Cardiac fibroblast (primary cell): ENCODE measurements at regions not wholly inside any gene's neighbourhood (a gene's known extent, or its start where the extent isn't known, plus 50 kb on each side); places are given as distances from the start of the nearest gene placed in this dataset.
A peak's percentile ranks its signal among the peaks of the same experiment; 100 is the strongest.

Experiments
- DNase-seq, 2 donors: peaks; one replicate each; pipeline versions ENCODE4 v3.0.0 to v3.0.0-alpha.2; 2010; ENCODE audit warnings: low read depth in 2 of 2
- H3K4me3 ChIP-seq, 2 donors: replicated peaks in 1 of 2; 1 replicate in 1 of 2; 2 replicates in 1 of 2; pipeline ENCODE4 v1.5.1; 2011; ENCODE audit warnings: low read depth in 2 of 2, low read length in 2 of 2, mild to moderate bottlenecking in 2 of 2, moderate library complexity in 1 of 2
- TF ChIP-seq, protein P1 (sequence below): IDR thresholded peaks from one replicate; pipeline ENCODE4 v1.5.1; 2011; ENCODE audit warnings: low read depth, mild to moderate bottlenecking, low read length, inconsistent platforms

GRCh38 chr6:66993272-66993671, 1286.2 kb upstream of the EYS start:
- TF ChIP-seq, protein P1, sequence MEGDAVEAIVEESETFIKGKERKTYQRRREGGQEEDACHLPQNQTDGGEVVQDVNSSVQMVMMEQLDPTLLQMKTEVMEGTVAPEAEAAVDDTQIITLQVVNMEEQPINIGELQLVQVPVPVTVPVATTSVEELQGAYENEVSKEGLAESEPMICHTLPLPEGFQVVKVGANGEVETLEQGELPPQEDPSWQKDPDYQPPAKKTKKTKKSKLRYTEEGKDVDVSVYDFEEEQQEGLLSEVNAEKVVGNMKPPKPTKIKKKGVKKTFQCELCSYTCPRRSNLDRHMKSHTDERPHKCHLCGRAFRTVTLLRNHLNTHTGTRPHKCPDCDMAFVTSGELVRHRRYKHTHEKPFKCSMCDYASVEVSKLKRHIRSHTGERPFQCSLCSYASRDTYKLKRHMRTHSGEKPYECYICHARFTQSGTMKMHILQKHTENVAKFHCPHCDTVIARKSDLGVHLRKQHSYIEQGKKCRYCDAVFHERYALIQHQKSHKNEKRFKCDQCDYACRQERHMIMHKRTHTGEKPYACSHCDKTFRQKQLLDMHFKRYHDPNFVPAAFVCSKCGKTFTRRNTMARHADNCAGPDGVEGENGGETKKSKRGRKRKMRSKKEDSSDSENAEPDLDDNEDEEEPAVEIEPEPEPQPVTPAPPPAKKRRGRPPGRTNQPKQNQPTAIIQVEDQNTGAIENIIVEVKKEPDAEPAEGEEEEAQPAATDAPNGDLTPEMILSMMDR = no peak

DNA sequence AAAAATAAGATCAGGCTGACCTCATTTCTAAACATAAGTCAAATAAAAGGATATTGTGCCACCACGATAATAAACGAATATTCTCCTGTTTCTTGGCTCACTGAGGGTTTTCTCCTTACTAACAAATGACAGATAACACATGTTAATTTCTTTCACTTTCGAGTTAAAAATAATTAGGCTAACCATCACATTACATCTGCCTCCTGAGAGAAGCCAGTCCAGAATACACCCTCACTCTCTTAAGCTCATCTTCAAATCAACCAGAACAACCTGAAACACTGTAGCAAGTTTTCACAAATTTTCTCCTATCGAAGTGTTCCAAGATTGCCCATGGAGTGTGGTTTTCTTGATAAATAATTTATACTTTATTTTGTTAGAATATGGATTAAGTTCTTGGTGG, 1285.6 kb upstream of the EYS start:
- DNase-seq = no peak
- H3K4me3 ChIP-seq = no peak overlapping the region
- TF ChIP-seq, protein P1 = no peak

More at GRCh38 chr6:66993272-66993671, 1286.2 kb upstream of the EYS start:
- H3K4me3 ChIP-seq = no peak overlapping the region
- DNase-seq = peak; percentile 0 to 1

DNA sequence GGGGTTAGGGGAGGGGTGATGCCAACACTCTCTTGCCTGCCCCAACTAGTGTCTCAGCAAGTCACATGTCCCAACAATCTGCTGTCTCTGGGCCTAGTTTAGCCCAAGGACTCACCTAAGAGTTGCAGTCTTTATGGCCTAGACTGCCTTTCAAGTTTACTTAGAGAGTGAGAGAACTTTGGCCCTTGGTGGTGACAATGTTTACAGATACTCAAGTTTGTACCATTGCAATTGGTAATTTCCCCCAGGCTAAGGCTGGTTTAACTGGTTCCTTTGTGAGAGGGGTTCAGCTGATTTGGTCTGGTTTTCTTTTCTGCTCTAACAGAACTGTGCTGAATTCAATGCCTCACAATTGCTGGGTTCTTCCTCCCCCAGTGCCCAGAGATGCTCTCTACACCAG, 1279.9 kb upstream of the EYS start:
- TF ChIP-seq, protein P1 = no peak
- H3K4me3 ChIP-seq = no peak overlapping the region
- no peak for DNase-seq

- no peak for DNase-seq
- TF ChIP-seq, protein P1 = no peak
- no peak overlapping the region for H3K4me3 ChIP-seq
Observed at GRCh38 chr6:66985816-66986215, 1278.8 kb upstream of the EYS start.

GRCh38 chr6:66970373-66970772, 1263.3 kb upstream of the EYS start:
- no peak for DNase-seq
- TF ChIP-seq, protein P1 = no peak
- H3K4me3 ChIP-seq = no peak overlapping the region

DNA sequence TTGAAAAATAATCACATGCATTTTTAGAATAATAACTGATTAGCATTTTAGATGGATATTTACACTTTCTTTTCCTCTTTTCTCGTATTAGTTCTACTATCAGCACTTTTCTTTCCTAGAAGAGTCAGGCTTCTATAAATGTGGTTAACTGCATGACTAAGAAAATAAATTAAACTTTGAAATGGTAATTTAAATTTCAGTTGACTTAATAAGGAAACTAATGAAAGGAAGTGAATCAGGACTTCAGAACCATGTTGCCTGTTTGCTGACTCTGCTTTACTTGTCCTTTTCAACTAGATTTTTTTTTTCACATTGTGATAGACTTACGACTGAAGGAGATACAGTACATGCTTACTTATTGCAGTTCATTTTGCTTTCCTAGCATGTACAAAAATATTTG, 1258.2 kb upstream of the EYS start:
- TF ChIP-seq, protein P1 = no peak
- no peak overlapping the region for H3K4me3 ChIP-seq
- no peak for DNase-seq

GRCh38 chr6:66964216-66964615, 1257.2 kb upstream of the EYS start:
- no peak overlapping the region for H3K4me3 ChIP-seq
- no peak for DNase-seq
- TF ChIP-seq, protein P1 = no peak
